ENCODE measurements at regions not wholly inside any gene's neighbourhood (a gene's known extent, or its start where the extent isn't known, plus 50 kb on each side); places are given as distances from the start of the nearest gene placed in this dataset.

- no peaks in the 10 kb centered on the region for H3K4me1 ChIP-seq (ENCODE audit: low read length)
- no peaks in the 10 kb centered on the region for H4K20me1 ChIP-seq (ENCODE audit: insufficient read depth, low read length)
- no peaks in the 10 kb centered on the region for H3K79me2 ChIP-seq (ENCODE audit: low read length)
- H3K9ac ChIP-seq (ENCODE audit: low read length), result no peak overlapping the region
- DNase-seq, result no peak
- H3K27ac ChIP-seq (ENCODE audit: low read length), result no peak overlapping the region
- H3K27me3 ChIP-seq (replicated peaks; ENCODE audit: insufficient read depth, low read length), result no peaks in the 10 kb centered on the region
- no peak overlapping the region for H3K4me3 ChIP-seq (ENCODE audit: low read length)
- H3K4me2 ChIP-seq (ENCODE audit: low read depth, low read length), result no peak overlapping the region
- H3F3A ChIP-seq (ENCODE audit: insufficient read depth, low read length), result no peaks in the 10 kb centered on the region
- H3K9me3 ChIP-seq (replicated peaks; ENCODE audit: insufficient read depth, low read length), result no peaks in the 10 kb centered on the region
- TF ChIP-seq EZH2phosphoT487 (IDR thresholded peaks at IDR 0.05; ENCODE audit: low read length), result no peak
- TF ChIP-seq CTCF (IDR thresholded peaks at IDR 0.05; ENCODE audit: low read length), result no peak
- TF ChIP-seq EZH2 (optimal IDR thresholded peaks at IDR 0.05; ENCODE audit: low read depth, low read length), result no peak
- H3K9me2 ChIP-seq (replicated peaks; ENCODE audit: insufficient read depth, low read length), result no peaks in the 10 kb centered on the region
- no peaks in the 10 kb centered on the region for H3K36me3 ChIP-seq (replicated peaks; ENCODE audit: insufficient read depth, low read length)
- no peak overlapping the region for H2AFZ ChIP-seq (ENCODE audit: low read length)
Observed at GRCh38 chr4:63232058-63232457, 1177.2 kb downstream of the TECRL start.

DNA sequence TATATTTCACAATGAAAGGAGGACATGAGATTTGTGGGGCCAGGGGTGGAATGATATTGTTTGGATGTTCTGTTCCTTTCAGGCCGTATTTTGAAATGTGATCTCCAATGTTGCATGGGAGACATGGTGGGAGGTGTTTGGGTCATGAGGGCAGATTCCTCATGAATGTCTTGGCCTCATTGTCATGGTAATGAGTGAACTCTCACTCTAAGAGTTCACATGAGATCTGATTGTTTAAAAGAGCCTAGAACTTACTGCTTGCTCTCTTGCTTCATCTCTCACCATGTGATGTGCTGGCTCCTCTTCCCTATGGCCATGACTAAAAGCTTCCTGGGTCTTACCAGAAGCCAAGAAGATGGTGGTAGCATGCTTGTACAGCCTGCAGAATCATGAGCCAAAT is 1183.0 kb downstream of the TECRL start:
- TF ChIP-seq CTCF (IDR thresholded peaks at IDR 0.05; ENCODE audit: low read length), result no peak
- no peak for TF ChIP-seq EZH2phosphoT487 (IDR thresholded peaks at IDR 0.05; ENCODE audit: low read length)
- no peak for TF ChIP-seq EZH2 (optimal IDR thresholded peaks at IDR 0.05; ENCODE audit: low read depth, low read length)
- no peak overlapping the region for H3K9ac ChIP-seq (ENCODE audit: low read length)
- no peak for DNase-seq
- no peak overlapping the region for H3K4me2 ChIP-seq (ENCODE audit: low read depth, low read length)
- H3F3A ChIP-seq (ENCODE audit: insufficient read depth, low read length), result no peaks in the 10 kb centered on the region
- no peak overlapping the region for H2AFZ ChIP-seq (ENCODE audit: low read length)
- no peaks in the 10 kb centered on the region for H3K9me2 ChIP-seq (replicated peaks; ENCODE audit: insufficient read depth, low read length)
- no peaks in the 10 kb centered on the region for H4K20me1 ChIP-seq (ENCODE audit: insufficient read depth, low read length)
- H3K4me3 ChIP-seq (ENCODE audit: low read length), result no peak overlapping the region
- H3K36me3 ChIP-seq (replicated peaks; ENCODE audit: insufficient read depth, low read length), result no peaks in the 10 kb centered on the region
- no peaks in the 10 kb centered on the region for H3K79me2 ChIP-seq (ENCODE audit: low read length)
- H3K27ac ChIP-seq (ENCODE audit: low read length), result no peak overlapping the region
- no peaks in the 10 kb centered on the region for H3K4me1 ChIP-seq (ENCODE audit: low read length)
- no peaks in the 10 kb centered on the region for H3K27me3 ChIP-seq (replicated peaks; ENCODE audit: insufficient read depth, low read length)
- H3K9me3 ChIP-seq (replicated peaks; ENCODE audit: insufficient read depth, low read length), result no peaks in the 10 kb centered on the region

- Histone ChIP-seq H3F3A (ENCODE audit: insufficient read depth, low read length) (no peaks in the 10 kb centered on the region), H3K9me3 (replicated peaks; ENCODE audit: insufficient read depth, low read length) (no peaks in the 10 kb centered on the region), H3K4me3 (ENCODE audit: low read length) (no peak overlapping the region), H4K20me1 (ENCODE audit: insufficient read depth, low read length) (no peaks in the 10 kb centered on the region), H3K4me2 (ENCODE audit: low read depth, low read length) (no peak overlapping the region), H3K9me2 (replicated peaks; ENCODE audit: insufficient read depth, low read length) (no peaks in the 10 kb centered on the region), H3K79me2 (ENCODE audit: low read length) (no peaks in the 10 kb centered on the region), H3K27ac (ENCODE audit: low read length) (no peak overlapping the region), H2AFZ (ENCODE audit: low read length) (no peak overlapping the region), H3K27me3 (replicated peaks; ENCODE audit: insufficient read depth, low read length) (no peaks in the 10 kb centered on the region), H3K36me3 (replicated peaks; ENCODE audit: insufficient read depth, low read length) (no peaks in the 10 kb centered on the region), H3K9ac (ENCODE audit: low read length) (no peak overlapping the region), H3K4me1 (ENCODE audit: low read length) (no peaks in the 10 kb centered on the region)
- no peak for TF ChIP-seq EZH2phosphoT487 (IDR thresholded peaks at IDR 0.05; ENCODE audit: low read length)
- TF ChIP-seq CTCF (IDR thresholded peaks at IDR 0.05; ENCODE audit: low read length), result no peak
- TF ChIP-seq EZH2 (optimal IDR thresholded peaks at IDR 0.05; ENCODE audit: low read depth, low read length), result no peak
- DNase-seq, result no peak
Observed at GRCh38 chr4:63222466-63222865, 1186.8 kb downstream of the TECRL start.
